GM12891 (cell line): ENCODE measurements at regions not wholly inside any gene's neighbourhood (a gene's known extent, or its start where the extent isn't known, plus 50 kb on each side); places are given as distances from the start of the nearest gene placed in this dataset.
"Not testable (repeated sequence)": the region's sequence is repeated elsewhere in the genome, so short reads cannot be mapped to it uniquely, and the experiment has no call there.

Source experiments
- DNase-seq: peaks from one replicate; pipeline ENCODE4 v3.0.0; 2011; ENCODE audit warnings: low spot score; ENCODE audit not compliant: insufficient read length
- FAIRE-seq: peaks from 2 replicates; lab custom pipeline; 2011; peaks lifted over from hg19 to GRCh38; lab: Jason Lieb, UNC
- PAX5 ChIP-seq: IDR thresholded peaks from 2 replicates; pipeline ENCODE4 v1.6.1; 2011; ENCODE audit warnings: low read length, moderate library complexity, mild to moderate bottlenecking; ENCODE audit not compliant: insufficient read depth, severe bottlenecking
- POLR2A ChIP-seq: IDR thresholded peaks from 2 replicates; pipeline ENCODE4 v1.6.1; 2011; ENCODE audit warnings: low read depth, low read length, control low read depth
- POLR2AphosphoS5 ChIP-seq: IDR thresholded peaks from 2 replicates; pipeline ENCODE4 v1.6.1; 2011; ENCODE audit warnings: low read depth, low read length, control low read depth
- POU2F2 ChIP-seq: IDR thresholded peaks from 2 replicates; pipeline ENCODE4 v1.6.1; 2011; ENCODE audit warnings: low read depth, mild to moderate bottlenecking, control low read depth, low read length, moderate library complexity
- SPI1 ChIP-seq: IDR thresholded peaks from 2 replicates; pipeline ENCODE4 v1.6.1; 2011; ENCODE audit warnings: low read depth, low read length, control low read depth
- TAF1 ChIP-seq: IDR thresholded peaks from 2 replicates; pipeline ENCODE4 v1.6.1; 2011; ENCODE audit warnings: low read depth, low read length, control low read depth

GRCh38 chr4:45004326-45004725 is 278.0 kb upstream of the GNPDA2 start:
- FAIRE-seq (no peak), DNase-seq (no peak)
- no peak for TF ChIP-seq SPI1
- TF ChIP-seq PAX5, result no peak
- TF ChIP-seq TAF1, result no peak
- no peak for TF ChIP-seq POU2F2
- TF ChIP-seq POLR2AphosphoS5, result no peak
- no peak for TF ChIP-seq POLR2A

DNA sequence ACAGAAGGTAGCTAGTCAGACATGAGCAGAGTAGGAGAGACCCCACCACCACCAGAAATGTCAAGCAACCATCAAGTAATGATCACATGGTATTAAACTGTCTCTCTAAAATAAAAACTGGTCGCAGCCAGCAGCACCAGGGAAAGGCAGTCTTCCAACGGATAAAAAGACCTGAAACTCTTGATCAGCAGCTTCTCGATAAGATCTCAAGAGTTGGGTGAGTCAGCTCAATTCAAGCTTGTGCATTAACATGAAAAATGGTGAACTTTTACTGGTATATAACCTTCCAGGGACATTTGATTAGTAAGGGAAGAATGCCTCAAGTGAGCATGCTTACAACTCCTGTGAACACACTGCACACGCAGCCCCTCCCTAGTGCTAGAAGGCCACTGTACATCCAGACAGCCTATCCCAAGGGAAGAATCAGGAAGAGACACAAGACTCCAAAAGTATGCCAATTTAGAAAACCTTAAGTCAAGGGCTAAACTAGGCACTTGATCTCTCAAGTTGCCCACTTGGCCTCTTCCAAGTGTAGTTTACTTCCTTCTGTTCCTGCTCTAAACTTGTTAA is 270.0 kb upstream of the GNPDA2 start:
- DNase-seq (no peak), FAIRE-seq (no peak)
- TF ChIP-seq TAF1 (no peak), POU2F2 (no peak), POLR2A (no peak), POLR2AphosphoS5 (no peak), PAX5 (no peak), SPI1 (no peak)

DNA sequence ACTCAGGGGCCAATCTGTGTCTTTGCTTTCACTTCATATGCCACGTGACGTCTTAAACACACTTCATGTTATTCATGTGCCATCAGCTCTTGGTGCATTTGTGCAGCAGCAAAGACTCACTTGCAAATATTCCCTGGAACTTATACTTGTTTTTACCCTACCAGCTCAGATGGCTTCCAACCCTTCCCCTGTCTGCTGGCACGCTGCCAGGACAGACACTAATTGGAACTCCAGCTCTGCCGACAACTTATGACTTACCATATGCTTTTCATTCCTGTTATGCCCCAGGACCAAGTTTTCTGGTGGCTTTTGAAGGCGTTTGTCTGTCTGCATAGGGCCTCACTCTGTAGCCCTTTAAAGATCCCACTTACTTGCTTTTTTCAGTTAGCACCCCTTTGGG is 261.7 kb upstream of the GNPDA2 start:
- FAIRE-seq (no peak), DNase-seq (no peak)
- TF ChIP-seq POLR2A, result no peak
- no peak for TF ChIP-seq TAF1
- no peak for TF ChIP-seq POU2F2
- TF ChIP-seq PAX5, result no peak
- TF ChIP-seq POLR2AphosphoS5, result no peak
- no peak for TF ChIP-seq SPI1

- no peak for FAIRE-seq
- TF ChIP-seq PAX5 (no peak), TAF1 (no peak)
- DNase-seq, result no peak
Measured at GRCh38 chr4:44985938-44986337, 259.6 kb upstream of the GNPDA2 start.

DNA sequence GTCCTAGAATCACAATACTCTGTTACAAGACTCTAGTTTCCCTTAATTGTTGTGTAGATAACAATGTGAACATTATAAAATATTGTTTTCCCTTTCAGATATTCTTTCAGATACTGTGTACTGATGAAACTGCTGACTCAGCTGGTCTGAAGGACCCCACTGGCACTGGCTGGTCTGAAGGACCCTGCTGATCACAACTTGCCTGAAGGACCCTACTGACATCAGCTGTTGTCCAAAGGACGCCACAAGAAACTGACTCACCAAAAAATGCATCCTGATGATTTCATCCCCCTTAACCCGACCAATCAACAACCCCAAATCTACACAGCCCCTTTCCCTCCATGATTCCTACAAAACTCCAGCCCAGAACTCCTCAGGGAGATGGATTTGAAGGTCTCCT is 258.8 kb upstream of the GNPDA2 start:
- FAIRE-seq, result no peak
- TF ChIP-seq POU2F2 (no peak), SPI1 (no peak), POLR2A (no peak), POLR2AphosphoS5 (no peak), TAF1 (no peak), PAX5 (no peak)
- no peak for DNase-seq

- FAIRE-seq, result no peak
- no peak for DNase-seq
- TF ChIP-seq TAF1, result no peak
- no peak for TF ChIP-seq SPI1
- TF ChIP-seq POLR2A, result no peak
- TF ChIP-seq PAX5, result no peak
Measured at GRCh38 chr4:44984083-44984482, 257.7 kb upstream of the GNPDA2 start.

DNA sequence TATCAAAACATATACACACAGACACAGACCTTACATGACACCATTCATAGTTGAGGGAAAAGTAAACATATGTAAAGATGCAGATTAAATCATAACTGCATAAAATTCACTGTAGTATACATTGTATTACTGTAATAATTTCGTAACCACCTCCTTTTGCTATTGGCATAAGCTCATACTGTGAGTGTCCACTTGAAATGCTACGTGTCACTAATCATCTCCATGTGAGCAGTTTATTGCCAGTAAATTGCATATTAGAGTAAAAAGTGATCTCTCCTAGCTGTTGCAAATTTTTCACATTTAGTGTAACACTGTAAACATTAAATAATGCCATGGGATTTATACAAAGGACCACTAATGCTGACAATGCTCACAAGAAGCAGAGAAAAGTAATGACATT is 256.7 kb upstream of the GNPDA2 start:
- DNase-seq (no peak), FAIRE-seq (no peak)
- TF ChIP-seq POLR2AphosphoS5 (no peak), SPI1 (no peak), POU2F2 (no peak), TAF1 (no peak), PAX5 (no peak), POLR2A (no peak)

- no peak for FAIRE-seq
- no peak for TF ChIP-seq SPI1
- TF ChIP-seq PAX5, result no peak
- TF ChIP-seq POLR2A, result no peak
- no peak for TF ChIP-seq POU2F2
- TF ChIP-seq POLR2AphosphoS5, result no peak
- no peak for TF ChIP-seq TAF1
- DNase-seq, result no peak
Measured at GRCh38 chr4:44978020-44978419, 251.7 kb upstream of the GNPDA2 start.

DNA sequence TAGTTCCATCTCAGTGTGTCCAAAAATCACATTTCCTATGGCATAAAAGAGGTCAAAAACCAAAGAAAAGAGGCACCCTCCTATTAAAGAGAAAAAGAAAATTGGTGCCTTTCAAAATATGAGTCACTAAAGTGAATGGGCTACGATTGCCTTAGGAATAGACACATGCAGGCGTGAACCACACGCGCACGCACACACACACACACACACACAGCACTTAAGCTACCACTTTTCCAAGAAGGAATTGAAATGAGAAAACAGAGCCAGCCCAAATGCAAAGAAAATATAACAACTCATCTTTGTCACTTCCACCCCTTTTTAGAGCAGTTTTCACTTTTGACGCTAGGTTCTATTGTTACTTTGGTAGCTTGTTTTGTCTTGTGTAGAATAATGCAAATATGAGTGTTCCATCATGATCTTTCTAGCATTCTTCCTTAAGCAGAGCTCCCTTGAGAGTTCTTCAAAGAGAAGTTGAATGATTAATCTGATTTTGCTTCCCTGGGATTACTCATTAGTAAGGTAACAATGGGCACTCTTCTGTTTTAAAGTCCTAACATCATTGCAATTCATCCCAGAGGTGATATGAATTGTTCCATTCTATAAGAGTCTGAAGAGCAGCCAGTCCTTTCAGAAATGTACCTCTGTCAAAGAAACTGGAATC is 239.2 kb upstream of the GNPDA2 start:
- FAIRE-seq (no peak), DNase-seq (no peak)
- TF ChIP-seq POU2F2 (no peak), POLR2A (no peak), POLR2AphosphoS5 (no peak), PAX5 (no peak), TAF1 (no peak), SPI1 (no peak)

- not testable (repeated sequence) for DNase-seq, FAIRE-seq
Measured at GRCh38 chr4:44964086-44964485, 237.7 kb upstream of the GNPDA2 start.
